ENCODE measurements at regions not wholly inside any gene's neighbourhood (a gene's known extent, or its start where the extent isn't known, plus 50 kb on each side); places are given as distances from the start of the nearest gene placed in this dataset.

- no peak for FAIRE-seq
- Histone ChIP-seq H3K27ac (ENCODE audit: control insufficient read depth, insufficient read depth) (no peak overlapping the region), H3K9ac (ENCODE audit: control insufficient read depth, insufficient read depth, low read length) (no peak overlapping the region), H3K36me3 (ENCODE audit: control insufficient read depth in 2 of 2, insufficient read depth in 2 of 2, low read length in 1 of 2) (no peaks in the 10 kb centered on the region), H3K4me3 (no peak overlapping the region), H3K79me2 (ENCODE audit: control insufficient read depth, insufficient read depth, low read length) (no peaks in the 10 kb centered on the region), H4K20me1 (ENCODE audit: control insufficient read depth, insufficient read depth) (no peaks in the 10 kb centered on the region), H3K27me3 (replicated peaks in 1 of 2; ENCODE audit: control insufficient read depth in 2 of 2, insufficient read depth in 2 of 2, low read length in 1 of 2) (no peaks in the 10 kb centered on the region), H3K4me1 (ENCODE audit: control insufficient read depth, insufficient read depth, low read length) (no peaks in the 10 kb centered on the region), H2AFZ (ENCODE audit: control insufficient read depth, low read depth, low read length) (no peak overlapping the region), H3K9me3 (replicated peaks; ENCODE audit: control insufficient read depth, insufficient read depth, low read length) (no peaks in the 10 kb centered on the region), H3K4me2 (ENCODE audit: control insufficient read depth, insufficient read depth) (no peak overlapping the region)
- no peak for DNase-seq (ENCODE audit: low read depth, low spot score)
- SMC1A ChIA-PET (ENCODE audit: uncharacterized antibody, unreplicated experiment) = no interaction called here
- in situ Hi-C loops (cut with MboI) = no loop called here
- TF ChIP-seq NRF1 (conservative IDR thresholded peaks at IDR 0.05; ENCODE audit: low read depth, low read length) = no peak
- TF ChIP-seq MYC (IDR thresholded peaks at IDR 0.05; ENCODE audit: insufficient read depth, insufficient read length, insufficient replicate concordance, low read length, severe bottlenecking) = no peak
- no peak for TF ChIP-seq BRCA1 (IDR thresholded peaks at IDR 0.05; ENCODE audit: low read depth, low read length)
- TF ChIP-seq MXI1 (IDR thresholded peaks at IDR 0.05; ENCODE audit: low read depth, low read length) = no peak
- no peak for TF ChIP-seq RFX5 (IDR thresholded peaks at IDR 0.05; ENCODE audit: low read depth, low read length)
- no peak for TF ChIP-seq ZBTB4 (CRISPR knock-in tag; IDR thresholded peaks at IDR 0.05)
- TF ChIP-seq ZNF207 (IDR thresholded peaks at IDR 0.05; ENCODE audit: borderline replicate concordance) = no peak
- no peak for TF ChIP-seq EZH2 (IDR thresholded peaks at IDR 0.05; ENCODE audit: borderline replicate concordance, control insufficient read depth, low read depth, low read length)
- TF ChIP-seq NFXL1 (IDR thresholded peaks at IDR 0.05; ENCODE audit: borderline replicate concordance) = no peak
- RAD21 ChIA-PET (ENCODE audit: unreplicated experiment) = no interaction called here
- CTCF ChIA-PET = no interaction called here
- intact Hi-C loops (cut with micrococcal nuclease; ENCODE audit: unreplicated experiment) = no loop called here
- POLR2A ChIA-PET = no interaction called here
- WGBS (ENCODE audit: insufficient coverage, insufficient replicate concordance, low lambda C conversion rate, missing lambda C conversion rate) = 15% methylated on average over 5 of the region's 5 CpGs
- no TSS peak for BruUV-seq (replicated peaks)
- no peak for ATAC-seq
Observed at GRCh38 chr7:109497053-109497452, 927.4 kb downstream of the DNAJB9 start.
